CD4-positive, alpha-beta T cell treated with Interleukin-17A for 1 hour (primary cell): ENCODE measurements at regions not wholly inside any gene's neighbourhood (a gene's known extent, or its start where the extent isn't known, plus 50 kb on each side); places are given as distances from the start of the nearest gene placed in this dataset.
"Not testable (repeated sequence)": the region's sequence is repeated elsewhere in the genome, so short reads cannot be mapped to it uniquely, and the experiment has no call there.

Source experiments
- DNase-seq: peaks from one replicate; pipeline ENCODE4 v3.0.0-alpha.2; 2020

GRCh38 chr11:15670520-15671070 lies 555.9 kb downstream of the INSC start:
- no peak for DNase-seq

- DNase-seq = no peak
Measured at GRCh38 chr11:15671216-15671615, 556.5 kb downstream of the INSC start.

DNA sequence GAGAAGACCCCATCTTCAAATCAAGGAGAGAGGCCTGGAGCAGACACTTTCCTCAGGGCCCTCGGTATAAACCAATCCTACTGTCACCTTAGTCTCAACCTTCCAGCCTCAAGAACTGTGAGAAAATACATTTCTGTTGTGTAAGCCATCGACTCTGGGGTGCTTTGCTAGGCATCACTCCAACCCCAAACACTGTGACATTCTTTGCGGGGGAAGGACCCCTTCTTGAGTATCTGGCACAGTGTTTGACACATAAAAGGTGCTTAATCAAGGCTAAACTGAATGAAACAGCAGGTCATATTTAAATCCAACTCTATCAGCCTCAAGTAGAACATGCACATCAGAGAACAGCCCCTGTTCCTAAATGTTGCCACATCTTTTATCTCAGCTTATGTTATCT lies 558.1 kb downstream of the INSC start:
- DNase-seq = no peak

DNA sequence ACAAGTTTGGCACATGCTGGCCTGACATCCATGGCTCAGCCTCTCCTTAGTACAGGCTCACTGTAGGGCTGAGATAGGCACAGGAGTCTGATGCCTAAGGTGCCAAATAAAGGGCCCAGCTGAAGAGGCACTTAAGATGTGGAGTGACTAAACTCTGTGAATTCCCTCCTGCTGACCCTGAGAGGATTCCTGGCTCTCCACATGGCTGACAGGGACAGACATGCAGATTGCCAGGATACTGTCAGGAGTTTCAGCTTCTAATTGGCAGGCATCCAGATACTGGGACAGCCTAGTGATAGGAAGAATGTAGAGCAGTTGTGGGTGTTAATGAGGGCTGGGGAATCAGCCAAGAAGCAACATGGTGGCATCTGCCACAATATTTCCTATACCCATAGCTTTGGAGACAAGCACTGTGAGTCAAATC lies 558.7 kb downstream of the INSC start:
- DNase-seq = no peak

- no peak for DNase-seq
Measured at GRCh38 chr11:15674756-15675155, 560.0 kb downstream of the INSC start.

DNA sequence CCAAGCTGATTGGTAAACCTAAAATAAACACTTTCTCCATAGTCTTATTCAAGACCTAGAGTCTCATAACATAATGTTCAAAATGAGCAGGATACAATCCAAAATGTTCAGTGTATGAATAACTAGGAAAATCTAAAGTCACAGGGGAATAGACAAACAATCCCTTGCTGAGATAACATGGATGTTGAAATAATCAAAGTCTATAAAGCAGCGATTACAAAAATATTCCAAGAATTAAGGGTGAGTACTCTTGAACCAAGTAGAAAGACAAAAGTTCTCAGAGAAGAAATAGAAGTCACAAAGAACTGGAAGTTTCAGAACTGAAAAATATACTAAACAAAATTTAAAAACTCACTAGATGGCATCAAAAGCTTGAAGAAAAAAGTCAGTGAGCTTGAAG lies 561.0 kb downstream of the INSC start:
- DNase-seq = no peak

DNA sequence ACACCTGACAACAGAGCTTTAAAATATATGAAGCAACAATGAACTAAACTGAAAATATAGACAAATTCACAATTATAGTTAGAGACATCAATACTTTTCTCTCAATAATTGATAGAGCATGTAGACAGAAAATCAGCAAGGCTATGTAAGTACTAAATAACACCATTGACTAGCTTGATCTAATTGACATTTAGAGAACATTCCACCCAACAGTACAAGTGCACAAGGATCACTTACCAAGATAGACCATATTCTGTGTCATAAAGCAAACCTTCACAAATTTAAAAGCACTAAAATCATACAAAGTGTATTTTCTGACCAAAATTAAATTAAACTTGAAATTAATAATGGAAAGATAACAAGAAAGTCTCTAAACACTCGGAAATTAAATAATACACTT lies 562.5 kb downstream of the INSC start:
- no peak for DNase-seq

DNA sequence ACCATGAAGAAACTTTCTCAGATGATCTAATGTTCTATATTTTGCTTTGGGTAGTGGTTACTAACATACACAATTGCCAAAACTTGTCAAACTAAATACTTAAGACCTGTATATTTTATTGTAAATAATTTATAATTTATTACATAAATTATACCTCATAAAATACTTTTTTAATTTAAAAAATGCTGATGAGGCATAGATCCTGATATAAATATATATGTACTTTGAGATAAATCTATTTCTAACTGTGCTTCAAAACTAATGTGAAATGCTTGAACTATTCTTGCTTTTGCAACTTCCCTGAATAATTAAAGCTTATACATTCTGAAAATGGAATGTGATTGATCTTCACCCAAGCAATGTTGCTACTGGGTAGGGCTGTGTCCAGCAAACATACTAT lies 568.8 kb downstream of the INSC start:
- no peak for DNase-seq

- no peak for DNase-seq
Measured at GRCh38 chr11:15685306-15685705, 570.6 kb downstream of the INSC start.

DNA sequence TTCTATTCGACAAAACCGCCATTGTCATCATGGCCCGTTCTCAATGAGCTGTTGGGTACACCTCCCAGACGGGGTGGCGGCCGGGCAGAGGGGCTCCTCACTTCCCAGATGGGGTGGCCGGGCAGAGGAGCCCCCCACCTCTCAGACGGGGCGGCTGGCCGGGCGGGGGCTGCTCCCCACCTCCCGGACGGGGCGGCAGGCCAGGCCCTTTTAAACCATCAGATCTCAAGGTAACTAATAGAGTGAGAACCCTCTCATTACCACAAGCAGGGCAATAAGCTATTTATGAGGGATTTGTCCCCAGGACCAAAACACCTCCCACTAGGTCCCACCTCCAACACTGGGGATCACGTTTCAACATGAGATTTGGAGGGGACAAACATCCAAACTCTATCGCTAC lies 571.5 kb downstream of the INSC start:
- DNase-seq = not testable (repeated sequence)

GRCh38 chr11:15687342-15687741 lies 572.6 kb downstream of the INSC start:
- DNase-seq = no peak

DNA sequence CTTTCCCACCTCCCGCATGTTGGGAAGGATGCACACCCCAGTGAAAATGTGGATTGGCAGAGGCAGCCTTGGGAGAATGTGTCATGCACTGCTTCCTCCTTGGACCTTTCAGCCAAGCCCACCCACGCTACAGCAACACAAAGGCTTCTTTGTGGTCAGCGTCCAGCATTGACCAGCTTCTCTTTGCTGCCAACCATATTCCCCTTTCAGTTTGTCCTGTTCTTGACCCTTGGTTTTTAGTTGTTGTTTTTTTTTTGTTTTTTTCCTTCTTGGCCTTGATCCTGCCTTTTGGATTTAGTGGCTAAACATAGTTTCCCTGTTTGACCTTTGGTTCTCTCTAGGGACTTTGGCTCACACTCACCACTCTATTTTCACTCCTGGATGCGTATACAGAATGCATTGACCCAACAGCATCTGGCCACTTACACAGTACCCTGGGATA lies 573.6 kb downstream of the INSC start:
- DNase-seq = no peak

DNA sequence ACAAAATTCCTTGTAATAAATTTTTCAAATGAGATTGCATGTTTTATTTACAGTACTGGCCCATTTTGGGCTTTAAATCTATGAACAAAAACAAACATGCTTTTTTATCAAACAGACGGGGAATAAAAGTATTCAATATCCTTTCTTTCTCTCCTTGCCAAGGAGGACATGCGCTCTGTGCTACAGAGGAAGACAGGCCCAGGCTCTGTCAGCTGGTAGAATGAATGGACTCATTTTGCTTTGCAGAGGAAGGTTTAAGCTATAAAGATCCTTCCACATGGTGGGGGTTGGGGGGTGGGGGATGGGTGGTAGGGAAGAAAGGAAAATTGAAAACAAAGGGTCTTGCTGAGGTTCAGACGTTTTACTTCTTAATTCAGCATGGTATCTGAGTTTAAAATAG lies 575.6 kb downstream of the INSC start:
- no peak for DNase-seq

GRCh38 chr11:15692739-15693138 lies 578.0 kb downstream of the INSC start:
- no peak for DNase-seq

GRCh38 chr11:15695096-15695721 lies 580.5 kb downstream of the INSC start:
- DNase-seq = no peak

DNA sequence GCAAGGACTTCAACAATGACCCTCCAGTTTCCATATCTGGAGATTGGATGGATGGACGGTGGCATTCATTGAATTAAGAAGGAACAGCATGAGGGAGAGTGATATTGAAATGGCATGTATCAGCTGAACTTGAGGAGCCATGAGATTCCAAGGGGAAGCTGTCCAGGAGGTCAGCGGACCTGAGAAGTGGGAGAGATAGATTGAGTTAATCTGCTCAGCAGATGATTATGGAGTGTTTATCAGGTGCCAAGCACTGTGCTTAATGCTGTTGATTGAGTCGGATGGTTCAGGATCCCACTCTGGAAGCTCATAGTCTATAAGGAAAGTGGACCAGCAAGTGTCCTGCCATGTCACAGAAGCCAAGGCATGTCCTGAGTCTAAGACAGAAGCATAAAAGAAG lies 581.3 kb downstream of the INSC start:
- no peak for DNase-seq

- DNase-seq = no peak
Measured at GRCh38 chr11:15697437-15698236, 582.9 kb downstream of the INSC start.

- DNase-seq = no peak
Measured at GRCh38 chr11:15698855-15699254, 584.1 kb downstream of the INSC start.

GRCh38 chr11:15699978-15700377 lies 585.3 kb downstream of the INSC start:
- DNase-seq = no peak

GRCh38 chr11:15700456-15700855 lies 585.7 kb downstream of the INSC start:
- no peak for DNase-seq

GRCh38 chr11:15704064-15704463 lies 589.3 kb downstream of the INSC start:
- DNase-seq = no peak

- DNase-seq = no peak
Measured at GRCh38 chr11:15704556-15704955, 589.8 kb downstream of the INSC start.

DNA sequence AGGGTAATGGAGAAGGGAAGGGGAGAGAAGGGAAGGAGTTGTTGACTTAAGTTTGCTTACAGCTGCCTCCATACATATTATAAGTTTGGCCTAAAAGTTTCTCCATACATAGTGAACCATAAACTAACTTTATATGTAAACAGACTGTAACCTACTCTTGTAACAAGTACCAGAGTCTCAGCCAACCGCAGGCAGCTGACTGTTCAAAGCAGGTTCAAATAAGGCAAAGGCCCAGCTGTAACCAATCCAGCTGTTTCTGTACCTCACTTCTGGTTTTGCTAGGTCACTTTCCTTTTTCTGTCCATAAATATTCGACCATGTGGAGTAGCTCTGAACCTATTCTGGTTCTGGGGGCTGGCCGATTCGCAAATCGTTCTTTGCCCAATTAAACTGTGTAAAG lies 591.2 kb downstream of the INSC start:
- DNase-seq = no peak

- no peak for DNase-seq
Measured at GRCh38 chr11:15707194-15707593, 592.5 kb downstream of the INSC start.
